ENCODE measurements at regions not wholly inside any gene's neighbourhood (a gene's known extent, or its start where the extent isn't known, plus 50 kb on each side); places are given as distances from the start of the nearest gene placed in this dataset.

DNA sequence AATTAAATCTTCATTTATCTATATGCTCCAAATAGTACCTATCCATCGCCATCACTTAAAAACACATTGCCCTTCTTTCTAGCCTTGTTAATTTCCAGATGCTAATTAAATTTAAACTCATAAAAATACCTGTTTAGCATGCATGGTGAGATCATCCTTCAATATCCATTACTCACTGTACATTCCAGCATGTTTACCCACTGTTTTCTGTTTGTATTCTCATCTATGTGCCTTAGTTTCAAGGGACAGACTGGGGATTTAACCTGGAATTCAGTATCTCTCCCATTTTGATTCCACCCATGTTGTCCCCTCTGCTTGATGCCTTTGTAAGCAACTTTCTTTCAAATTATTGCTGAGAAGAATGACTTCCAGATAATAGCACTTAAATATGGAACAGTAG is 208.0 kb downstream of the SPTSSA start:
- ChIA-PET POLR2A (no interaction called here), CTCF (no interaction called here)
- H3K4me3 ChIP-seq (replicated peaks in 1 of 3; ENCODE audit: insufficient read depth in 1 of 3, low read depth in 1 of 3, low read length in 3 of 3), result no peak overlapping the region
- BruUV-seq (replicated peaks), result no TSS peak
- H3K4me1 ChIP-seq (ENCODE audit: control insufficient read depth, extremely low read depth, insufficient read depth, low read length), result peaks cover 2% of the 10 kb centered on the region
- no peak overlapping the region for H3K27ac ChIP-seq (ENCODE audit: insufficient read depth, low read depth, low read length)
- DNase-seq (ENCODE audit: low read depth, low spot score) (no peak), FAIRE-seq (no peak)
- no peak overlapping the region for H3K4me2 ChIP-seq (ENCODE audit: insufficient read depth, low read length)
- no peaks in the 10 kb centered on the region for H4K20me1 ChIP-seq (replicated peaks; ENCODE audit: control insufficient read depth, extremely low read depth, insufficient read depth, low read length)
- H2AFZ ChIP-seq (ENCODE audit: low read depth, low read length), result no peak overlapping the region
- no peaks in the 10 kb centered on the region for H3K9me1 ChIP-seq (replicated peaks; ENCODE audit: control insufficient read depth, extremely low read depth, insufficient read depth, low read length)
- H3K27me3 ChIP-seq (ENCODE audit: control insufficient read depth in 2 of 2, insufficient read depth in 2 of 2, low read length in 2 of 2), result no peaks in the 10 kb centered on the region
- H3K79me2 ChIP-seq (ENCODE audit: control insufficient read depth, insufficient read depth, low read length), result no peaks in the 10 kb centered on the region
- dilution Hi-C loops (cut with MboI; ENCODE audit: extremely low pct_ligation_motif_present, low sequenced_read_pairs) (no loop called here), intact Hi-C loops (cut with micrococcal nuclease) (no loop called here)
- H3K9me3 ChIP-seq (replicated peaks; ENCODE audit: control insufficient read depth, insufficient read depth, low read length), result no peaks in the 10 kb centered on the region
- no peak overlapping the region for H3K9ac ChIP-seq (replicated peaks; ENCODE audit: extremely low read depth, insufficient read depth, low read length)
- no peak for TF ChIP-seq POLR2AphosphoS5 (IDR thresholded peaks at IDR 0.05; ENCODE audit: insufficient read depth, low read depth, low read length)
- TF ChIP-seq EZH2 (IDR thresholded peaks at IDR 0.05; ENCODE audit: borderline replicate concordance, low read depth, low read length, severe bottlenecking), result no peak
- TF ChIP-seq FOS (IDR thresholded peaks at IDR 0.05; ENCODE audit: borderline replicate concordance, insufficient read depth, low read length), result no peak
- no peak for TF ChIP-seq CTCF (IDR thresholded peaks at IDR 0.05; ENCODE audit: extremely low read depth in 1 of 2, insufficient read depth in 1 of 2, low read depth in 1 of 2, low read length in 2 of 2)
- no peak for TF ChIP-seq JUN (IDR thresholded peaks at IDR 0.05; ENCODE audit: borderline replicate concordance, insufficient read depth, insufficient read length, low read depth)
- TF ChIP-seq MAX (IDR thresholded peaks at IDR 0.05; ENCODE audit: insufficient read depth, insufficient read length), result no peak
- no peak for TF ChIP-seq GATA2 (IDR thresholded peaks at IDR 0.05; ENCODE audit: insufficient read depth, insufficient read length, low read depth, low read length)
- TF ChIP-seq MYC (IDR thresholded peaks at IDR 0.05; ENCODE audit: low read depth, low read length), result no peak
- TF ChIP-seq POLR2A (IDR thresholded peaks at IDR 0.05; ENCODE audit: low read depth, low read length), result no peak
- no peaks in the 10 kb centered on the region for H3K36me3 ChIP-seq (ENCODE audit: control insufficient read depth in 2 of 2, extremely low read depth in 1 of 2, insufficient read depth in 2 of 2, low read length in 2 of 2)

Data from endothelial cell of umbilical vein (primary cell).